ENCODE measurements at regions not wholly inside any gene's neighbourhood (a gene's known extent, or its start where the extent isn't known, plus 50 kb on each side); places are given as distances from the start of the nearest gene placed in this dataset.

DNA sequence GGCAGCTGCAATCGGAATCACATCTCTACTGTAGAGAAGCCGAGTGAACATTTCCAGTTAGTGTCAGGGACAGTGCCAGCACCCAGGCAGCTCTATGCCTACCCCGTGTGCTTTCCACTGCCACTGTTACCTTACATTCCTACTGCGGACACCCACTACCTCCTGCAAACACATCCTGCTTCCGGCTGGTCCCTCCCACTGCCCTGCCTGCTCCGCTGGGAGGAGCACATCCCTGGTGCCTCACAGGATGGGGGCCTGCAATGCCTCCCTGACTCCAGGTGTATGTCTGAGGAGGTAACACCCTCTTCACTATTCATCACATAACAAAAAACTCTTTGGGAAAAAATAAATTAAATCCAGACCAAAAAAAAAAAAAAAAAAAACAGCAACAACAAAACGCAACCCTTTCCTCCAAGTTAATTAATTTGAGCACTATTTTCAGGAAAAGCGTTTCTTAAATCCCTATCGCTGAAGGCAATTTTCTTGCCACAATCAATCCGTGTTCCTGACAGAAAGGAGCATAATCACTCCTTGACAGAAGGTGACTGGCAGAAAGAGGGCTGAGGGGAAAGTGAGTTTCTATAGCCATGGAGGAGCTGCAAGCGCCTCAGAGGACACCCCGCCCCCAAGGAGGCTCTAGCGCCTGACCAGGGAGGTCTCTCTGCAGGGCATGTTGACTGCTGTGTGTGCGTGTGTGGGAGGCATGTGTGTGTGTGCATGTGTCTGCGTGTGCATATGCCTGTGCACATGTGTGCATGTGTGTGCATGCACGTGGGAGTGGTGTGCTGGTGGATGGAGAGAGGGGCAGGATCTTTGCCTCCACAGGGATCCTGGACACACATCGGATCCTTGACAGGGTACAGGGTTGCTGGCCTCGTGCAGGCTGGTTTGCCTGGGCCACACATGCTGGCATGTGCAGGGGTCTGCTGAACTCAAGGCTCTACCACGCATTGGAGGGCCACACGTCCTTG is 134.8 kb upstream of the NTM start:
- no peak for DNase-seq

- no peak for DNase-seq
Measured at GRCh38 chr11:131240421-131240820, 130.0 kb upstream of the NTM start.

- no peak for DNase-seq
Measured at GRCh38 chr11:131242476-131243000, 127.9 kb upstream of the NTM start.

- no peak for DNase-seq
Measured at GRCh38 chr11:131246156-131246555, 124.3 kb upstream of the NTM start.

GRCh38 chr11:131246663-131247062 is 123.8 kb upstream of the NTM start:
- peak; percentile 13 for DNase-seq

GRCh38 chr11:131248588-131248987 is 121.8 kb upstream of the NTM start:
- peak; percentile 25 for DNase-seq

DNA sequence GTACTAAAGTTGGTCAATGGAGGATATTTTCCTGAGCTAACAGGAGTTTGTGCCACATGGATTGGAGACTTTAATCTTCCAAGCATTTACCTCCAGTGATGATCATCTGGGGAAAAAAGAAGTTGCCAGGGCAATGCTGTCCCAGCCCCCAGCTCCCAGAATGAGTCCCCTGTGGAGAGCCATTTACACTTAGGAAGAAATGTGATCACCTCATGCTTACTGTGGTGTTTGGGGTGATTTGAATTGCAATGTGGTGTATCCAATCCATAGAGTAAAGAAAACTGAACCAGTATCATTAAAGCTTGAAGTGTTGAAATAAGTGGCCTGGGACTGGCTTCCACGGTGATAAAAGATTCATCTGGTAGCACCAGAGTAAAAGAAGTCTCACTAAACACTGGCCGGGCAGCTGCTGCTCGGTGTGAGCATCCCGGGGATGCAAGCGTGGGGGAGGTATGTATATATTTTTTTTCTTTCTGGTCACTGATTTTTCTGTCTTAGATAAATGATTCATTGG is 117.2 kb upstream of the NTM start:
- DNase-seq: no peak

GRCh38 chr11:131253656-131254151 is 116.7 kb upstream of the NTM start:
- DNase-seq: peak; percentile 58

DNA sequence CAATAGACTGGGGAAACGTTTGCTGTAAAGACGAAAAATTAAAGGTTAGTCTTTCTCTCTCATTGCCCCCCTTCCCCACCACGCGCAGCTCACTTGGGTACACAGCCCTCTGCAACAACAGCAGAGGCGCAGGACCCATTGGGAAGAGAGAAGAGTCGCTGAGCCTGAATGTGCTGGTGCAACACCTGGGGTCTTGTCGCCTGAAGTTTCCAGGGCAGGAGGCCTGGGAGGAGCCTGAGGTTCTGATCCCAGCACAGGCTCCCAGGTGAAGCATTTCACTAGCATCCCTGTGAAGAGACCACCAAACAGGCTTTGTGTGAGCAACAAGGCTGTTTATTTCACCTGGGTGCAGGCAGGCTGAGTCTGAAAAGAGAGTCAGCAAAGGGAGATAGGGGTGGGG is 116.2 kb upstream of the NTM start:
- DNase-seq: no peak

DNA sequence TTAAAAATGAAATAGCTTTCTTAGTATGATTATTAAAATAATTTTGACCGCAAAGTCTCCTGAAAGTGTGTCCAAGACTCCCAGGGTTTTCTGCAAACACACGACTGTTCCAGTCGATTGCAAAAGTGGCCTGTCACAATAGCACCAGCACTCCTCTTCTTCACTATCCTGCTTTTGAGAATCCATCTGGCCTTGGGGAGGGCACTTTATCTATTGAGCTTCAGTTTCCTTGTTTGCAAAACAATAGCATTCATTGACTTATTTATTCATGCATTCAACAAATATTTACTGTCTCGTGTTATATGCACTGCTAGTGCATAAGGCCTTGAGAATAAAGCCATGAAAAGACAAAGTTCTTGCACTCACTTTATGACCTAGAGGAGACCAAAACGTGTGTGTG is 96.2 kb upstream of the NTM start:
- DNase-seq: no peak

DNA sequence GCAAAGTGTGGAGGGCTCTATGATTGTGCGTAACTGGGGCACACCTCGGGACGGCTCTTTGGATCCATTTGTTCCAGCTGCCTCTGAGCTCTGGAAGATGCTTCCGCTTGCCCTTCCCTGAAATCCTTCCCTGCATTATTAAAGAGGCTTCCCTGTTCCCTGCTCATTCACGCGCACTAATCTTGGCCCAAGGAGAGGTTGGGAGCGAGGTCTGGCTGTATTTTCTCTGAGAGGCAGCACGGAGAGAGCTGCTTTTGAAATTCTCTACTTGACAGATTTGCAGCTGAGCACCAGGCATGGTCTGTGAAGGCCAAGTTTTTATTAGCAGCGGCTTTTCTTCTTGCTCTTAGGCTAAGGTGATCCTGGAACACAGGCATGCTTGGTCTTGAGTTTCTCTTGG is 94.8 kb upstream of the NTM start:
- DNase-seq: no peak

- no peak for DNase-seq
Measured at GRCh38 chr11:131278472-131278871, 91.9 kb upstream of the NTM start.

DNA sequence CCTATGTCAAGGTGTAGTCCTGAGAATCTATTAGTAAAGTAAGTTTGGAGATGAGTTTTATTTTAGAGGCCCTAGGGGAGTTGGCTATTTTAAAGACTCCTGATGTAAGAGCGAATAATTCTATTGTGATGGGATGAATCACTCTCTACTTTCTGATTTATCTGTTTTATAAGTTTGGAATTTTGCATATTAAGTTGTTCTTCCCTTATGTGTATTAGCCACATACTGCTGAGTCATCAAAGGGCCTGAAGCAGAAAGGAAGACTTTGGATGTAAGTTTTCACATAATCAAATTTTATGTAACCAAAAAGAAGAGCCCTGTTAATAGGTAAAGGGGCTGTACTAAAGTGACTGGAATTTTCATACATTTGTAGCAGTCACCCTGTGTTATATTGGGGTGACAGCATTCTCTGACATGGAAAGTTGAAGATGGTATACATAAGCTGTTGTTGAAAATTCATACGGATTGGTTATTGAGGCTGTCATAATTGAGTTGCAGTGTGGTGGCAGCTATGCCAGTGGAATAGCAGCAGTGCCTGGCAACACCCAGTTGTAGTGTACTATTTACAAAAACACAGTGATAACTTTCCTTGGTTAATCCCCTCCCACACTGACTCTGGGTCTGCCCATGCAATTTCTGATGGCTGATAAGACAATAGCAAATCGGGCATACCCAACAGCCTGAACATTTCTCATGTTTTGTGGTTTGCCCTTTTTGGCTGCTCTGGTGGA is 90.6 kb upstream of the NTM start:
- DNase-seq: peak; percentile 74

DNA sequence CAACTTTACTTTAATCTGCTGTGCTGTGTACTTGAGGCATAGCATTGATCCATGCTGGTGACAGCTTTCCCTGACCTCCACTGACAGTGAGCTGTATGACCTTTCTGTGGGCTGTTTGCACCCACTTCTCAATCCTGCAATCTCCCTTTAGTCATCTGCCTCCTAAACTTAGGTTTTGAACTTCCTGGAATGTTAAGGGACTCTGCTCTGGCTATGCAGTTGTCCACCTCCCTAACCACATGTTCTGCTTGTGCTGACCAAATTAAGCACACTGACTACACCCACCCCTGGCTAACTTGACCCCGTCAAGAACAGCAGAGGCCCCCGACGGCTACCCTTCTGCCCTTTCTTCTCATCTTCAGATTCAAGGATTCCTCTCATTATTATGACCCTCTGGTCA is 89.1 kb upstream of the NTM start:
- no peak for DNase-seq

GRCh38 chr11:131284041-131284440 is 86.4 kb upstream of the NTM start:
- no peak for DNase-seq

GRCh38 chr11:131288521-131289091 is 81.8 kb upstream of the NTM start:
- DNase-seq: no peak

GRCh38 chr11:131290185-131290584 is 80.2 kb upstream of the NTM start:
- DNase-seq: no peak

DNA sequence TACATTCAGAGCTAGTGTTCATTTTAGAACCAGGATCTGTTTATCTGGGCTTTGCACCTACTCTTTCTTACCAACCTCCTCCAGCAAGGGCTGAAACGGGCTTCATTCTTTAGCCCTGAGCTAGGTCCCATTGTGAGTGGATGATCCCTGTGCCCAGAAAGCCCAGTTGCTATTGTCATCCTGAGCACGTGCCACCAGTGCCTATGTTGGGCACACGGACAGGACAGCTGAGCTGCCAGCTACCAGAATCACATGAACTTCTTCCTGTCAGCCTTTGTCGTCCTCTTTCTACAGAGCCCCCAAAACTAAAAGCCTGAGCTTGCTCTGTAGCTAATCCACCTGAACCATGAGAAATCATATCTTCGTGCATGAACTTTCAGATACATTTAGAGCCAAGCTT is 74.4 kb upstream of the NTM start:
- DNase-seq: no peak

- no peak for DNase-seq
Measured at GRCh38 chr11:131297441-131297840, 73.0 kb upstream of the NTM start.

DNA sequence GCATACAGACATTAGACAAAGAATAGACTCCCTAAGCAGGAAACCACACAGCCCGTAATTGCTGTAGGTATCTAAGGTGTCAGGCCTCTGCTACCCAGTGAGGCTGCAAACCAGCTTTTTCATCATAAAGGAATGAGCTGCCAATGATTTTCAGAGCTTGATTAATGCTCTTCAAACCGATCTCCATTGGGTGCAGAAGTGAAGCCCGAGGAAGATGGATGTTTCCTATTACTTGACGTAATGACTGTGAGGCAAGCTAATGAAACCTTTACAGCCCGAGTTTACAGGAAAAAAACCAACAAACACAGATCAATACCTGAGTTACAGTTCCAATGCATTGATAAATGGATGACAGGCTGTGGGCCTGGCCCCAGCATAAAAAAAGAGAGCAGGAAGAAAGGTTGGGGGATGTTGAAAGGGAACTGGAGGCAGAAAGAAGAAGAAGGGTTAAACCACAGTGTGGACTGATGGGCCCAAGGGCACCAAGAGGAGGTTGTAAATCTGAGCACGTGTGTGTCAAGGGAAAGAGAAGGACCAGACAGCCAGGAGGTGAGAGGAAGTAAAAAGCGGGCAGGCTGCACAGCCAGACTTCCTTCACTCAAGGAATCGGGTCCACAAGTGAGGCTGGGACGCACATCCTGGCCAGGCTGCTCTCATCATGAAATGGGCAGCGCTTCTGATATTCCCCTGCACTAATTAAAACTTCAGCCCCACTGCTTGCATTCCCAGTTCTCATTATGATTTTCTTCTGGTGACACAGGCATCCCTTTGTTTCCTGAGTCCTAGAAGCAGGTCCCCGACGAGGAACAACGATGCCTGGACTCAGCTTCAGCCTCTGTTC is 70.6 kb upstream of the NTM start:
- no peak for DNase-seq

GRCh38 chr11:131300439-131300717 is 70.0 kb upstream of the NTM start:
- DNase-seq: peak; percentile 54

DNA sequence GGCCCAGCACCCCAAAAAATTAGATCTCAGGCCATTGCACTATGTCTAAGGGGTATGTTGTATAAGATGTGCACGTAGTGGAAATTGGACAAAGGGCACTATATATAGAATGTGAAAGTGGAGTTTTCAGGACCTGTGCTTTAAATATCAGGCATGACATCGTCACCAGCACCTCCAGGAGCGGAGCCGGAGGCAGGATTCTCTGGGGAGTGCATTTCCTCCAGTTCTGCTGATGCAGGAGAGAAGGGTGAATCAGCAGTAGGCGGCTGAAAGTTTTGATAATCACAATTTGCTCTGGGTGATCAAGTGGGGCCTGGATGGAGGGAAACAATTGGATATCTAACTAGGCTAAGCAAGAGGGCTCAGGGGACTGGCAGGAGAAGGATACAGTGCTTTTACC is 69.1 kb upstream of the NTM start:
- no peak for DNase-seq
